Naive thymus-derived CD4-positive, alpha-beta T cell (primary cell): ENCODE measurements at regions not wholly inside any gene's neighbourhood (a gene's known extent, or its start where the extent isn't known, plus 50 kb on each side); places are given as distances from the start of the nearest gene placed in this dataset.
A peak's percentile ranks its signal among the peaks of the same experiment; 100 is the strongest.

ENCODE experiments used
- ATAC-seq: fragments of 150-1000 bp; cut with Tn5 transposase; 2 replicates; pipeline ENCODE4 v1.10.0; 2021; ENCODE audit warnings: mild to moderate bottlenecking, moderate library complexity
- CTCF ChIA-PET: fragments of 350-600 bp; sonication (Branson Sonifier 250); formaldehyde crosslinking; loops from one replicate; lab custom pipeline; 2021; ENCODE audit warnings: antibody characterized with exemption; lab: Charles Lee
- POLR2A ChIA-PET: fragments of 350-600 bp; sonication (Branson Sonifier 250); formaldehyde crosslinking; loops from one replicate; lab custom pipeline; 2021; ENCODE audit warnings: antibody characterized with exemption, inconsistent platforms; lab: Charles Lee
- DNase-seq, 9 donors: peaks; one replicate each; pipeline versions ENCODE4 v3.0.0 to v3.0.0-alpha.2; 2020 to 2022; ENCODE audit warnings: mixed read lengths in 1 of 9
- H3K27ac ChIP-seq: one replicate; pipeline ENCODE4 v1.7.0; 2013; ENCODE audit warnings: mild to moderate bottlenecking, low read depth, low read length, moderate library complexity
- H3K27me3 ChIP-seq, 2 donors: one replicate each; pipeline ENCODE4 v1.7.0; 2013; ENCODE audit warnings: low read length in 2 of 2, mild to moderate bottlenecking in 2 of 2, moderate library complexity in 2 of 2; ENCODE audit not compliant: control insufficient read depth in 2 of 2, insufficient read depth in 2 of 2
- H3K36me3 ChIP-seq, 3 experiments: 1 replicate in 2 of 3; 2 replicates in 1 of 3; pipeline ENCODE4 v1.7.0; 2013; ENCODE audit warnings: low read length in 3 of 3, mild to moderate bottlenecking in 3 of 3, moderate library complexity in 1 of 3; ENCODE audit not compliant: insufficient read depth in 3 of 3, control insufficient read depth in 2 of 3
- H3K4me1 ChIP-seq, 2 donors: one replicate each; pipeline ENCODE4 v1.7.0; 2013; ENCODE audit warnings: low read length in 2 of 2, mild to moderate bottlenecking in 2 of 2, moderate library complexity in 1 of 2; ENCODE audit not compliant: control insufficient read depth in 2 of 2, insufficient read depth in 2 of 2
- H3K4me3 ChIP-seq: 2 replicates; pipeline ENCODE4 v1.7.0; 2013; ENCODE audit warnings: mild to moderate bottlenecking, low read length
- H3K9me3 ChIP-seq, 3 experiments: 1 replicate in 2 of 3; 2 replicates in 1 of 3; pipeline ENCODE4 v1.7.0; 2013; ENCODE audit warnings: low read length in 3 of 3; ENCODE audit not compliant: control insufficient read depth in 2 of 3
- H3K27ac Mint-ChIP-seq, 9 donors: one replicate each; pipeline ENCODE4 v1.8.0; 2020 to 2022; ENCODE audit warnings: mixed read lengths in 9 of 9, mild to moderate bottlenecking in 8 of 9, moderate library complexity in 5 of 9, inconsistent platforms in 2 of 9
- H3K27me3 Mint-ChIP-seq, 5 donors: one replicate each; pipeline ENCODE4 v1.8.0; 2021 to 2022; ENCODE audit warnings: mixed read lengths in 5 of 5, mild to moderate bottlenecking in 1 of 5
- H3K36me3 Mint-ChIP-seq, 5 donors: one replicate each; pipeline ENCODE4 v1.8.0; 2020 to 2022; ENCODE audit warnings: mixed read lengths in 5 of 5, mild to moderate bottlenecking in 3 of 5, inconsistent platforms in 1 of 5
- H3K4me1 Mint-ChIP-seq, 7 donors: one replicate each; pipeline ENCODE4 v1.8.0; 2020 to 2022; ENCODE audit warnings: mixed read lengths in 7 of 7, mild to moderate bottlenecking in 3 of 7, inconsistent platforms in 1 of 7
- H3K4me3 Mint-ChIP-seq, 10 donors: one replicate each; pipeline ENCODE4 v1.8.0; 2020 to 2022; ENCODE audit warnings: mild to moderate bottlenecking in 10 of 10, mixed read lengths in 10 of 10, moderate library complexity in 6 of 10, inconsistent platforms in 2 of 10
- H3K9me3 Mint-ChIP-seq, 11 donors: one replicate each; pipeline ENCODE4 v1.8.0; 2020 to 2022; ENCODE audit warnings: mixed read lengths in 11 of 11, mild to moderate bottlenecking in 4 of 11, inconsistent platforms in 1 of 11, moderate library complexity in 1 of 11
- intact Hi-C, 2 donors: fragments of 100-400 bp; cut with micrococcal nuclease; formaldehyde crosslinking; loops; one replicate each; pipeline ENCODE4 v1.15.1; 2023

DNA sequence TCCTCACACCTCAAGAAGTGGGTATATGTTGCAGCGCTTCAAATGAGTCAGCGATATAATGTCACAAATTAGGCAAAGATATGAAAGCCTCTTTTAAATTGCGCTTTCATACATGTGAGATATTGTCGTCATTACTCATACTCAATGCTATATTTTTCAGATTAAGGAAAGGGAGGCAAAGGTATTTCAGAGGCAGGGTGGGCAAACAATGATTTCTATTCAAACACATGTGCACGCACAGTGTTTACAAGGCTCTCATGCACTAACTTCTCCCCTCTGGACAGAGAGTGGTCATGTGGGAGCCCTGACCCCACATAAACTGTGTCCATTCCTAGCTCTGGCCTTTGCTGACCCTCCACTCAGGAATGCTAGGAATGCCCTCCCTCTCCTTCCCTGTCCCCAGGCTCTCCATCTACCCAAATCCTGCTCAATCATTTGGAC, 112.1 kb upstream of the TMEM170B start:
- Mint-ChIP-seq H3K9me3 (peaks cover 0 to 5% (median 0%) of the 10 kb centered on the region in 11 donors), H3K4me3 (no peak overlapping the region), H3K27me3 (no peaks in the 10 kb centered on the region), H3K27ac (no peak overlapping the region), H3K36me3 (peaks cover 0 to 3% (median 2%) of the 10 kb centered on the region in 5 donors), H3K4me1 (peaks cover 0 to 35% (median 13%) of the 10 kb centered on the region in 7 donors)
- Histone ChIP-seq H3K27me3 (no peaks in the 10 kb centered on the region), H3K36me3 (no peaks in the 10 kb centered on the region), H3K4me3 (no peak overlapping the region), H3K9me3 (no peaks in the 10 kb centered on the region), H3K4me1 (peaks cover 0 to 4% of the 10 kb centered on the region in 2 donors), H3K27ac (no peak overlapping the region)
- no peak for ATAC-seq
- ChIA-PET CTCF (no interaction called here), POLR2A (no interaction called here)
- DNase-seq = no peak
- intact Hi-C loops = no loop called here

DNA sequence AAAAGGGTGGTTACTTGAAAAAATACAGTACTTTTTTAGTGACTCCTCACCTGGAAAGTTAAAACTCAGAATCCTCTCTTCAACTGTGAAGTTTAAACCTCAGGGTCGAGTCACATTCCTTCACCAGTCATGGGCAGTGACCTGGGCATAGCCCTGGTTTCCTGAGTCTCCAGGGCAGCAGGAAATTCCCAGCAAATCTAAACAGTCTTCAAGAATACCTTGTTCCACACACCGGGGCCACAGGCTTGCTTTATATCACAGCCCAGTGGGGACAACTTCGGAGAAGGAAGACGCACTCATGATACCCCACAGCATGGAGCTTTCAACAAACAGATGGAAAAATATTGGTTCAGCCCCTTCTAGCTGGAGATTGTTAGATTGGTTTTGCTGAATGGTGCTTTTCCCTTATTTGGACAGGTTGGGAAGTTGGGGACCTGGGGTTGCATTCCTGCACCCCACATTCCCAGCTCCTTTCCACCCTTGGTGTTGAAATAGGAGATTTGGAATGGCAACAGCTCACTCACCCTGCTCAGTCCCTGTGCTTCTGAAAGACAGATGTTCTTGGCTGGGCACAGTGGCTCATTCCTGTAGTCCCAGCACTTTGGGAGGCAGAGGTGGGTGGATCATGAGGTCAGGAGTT, 113.0 kb upstream of the TMEM170B start:
- ATAC-seq (no peak), DNase-seq (no peak)
- H3K27me3 ChIP-seq = no peaks in the 10 kb centered on the region
- peaks cover 0 to 4% (median 4%) of the 10 kb centered on the region in 5 donors for H3K36me3 Mint-ChIP-seq
- peaks cover 0 to 7% (median 0%) of the 10 kb centered on the region in 11 donors for H3K9me3 Mint-ChIP-seq
- ChIA-PET CTCF (no interaction called here), POLR2A (no interaction called here)
- intact Hi-C loops = no loop called here
- no peaks in the 10 kb centered on the region for H3K27me3 Mint-ChIP-seq
- H3K4me3 ChIP-seq = no peak overlapping the region
- H3K27ac Mint-ChIP-seq = peak overlapping the region in 1 of 9 donors; percentile 36
- peaks cover 0 to 4% of the 10 kb centered on the region in 2 donors for H3K4me1 ChIP-seq
- peaks cover 0 to 33% (median 10%) of the 10 kb centered on the region in 7 donors for H3K4me1 Mint-ChIP-seq
- no peaks in the 10 kb centered on the region for H3K36me3 ChIP-seq
- H3K27ac ChIP-seq = no peak overlapping the region
- H3K4me3 Mint-ChIP-seq = no peak overlapping the region
- no peaks in the 10 kb centered on the region for H3K9me3 ChIP-seq

DNA sequence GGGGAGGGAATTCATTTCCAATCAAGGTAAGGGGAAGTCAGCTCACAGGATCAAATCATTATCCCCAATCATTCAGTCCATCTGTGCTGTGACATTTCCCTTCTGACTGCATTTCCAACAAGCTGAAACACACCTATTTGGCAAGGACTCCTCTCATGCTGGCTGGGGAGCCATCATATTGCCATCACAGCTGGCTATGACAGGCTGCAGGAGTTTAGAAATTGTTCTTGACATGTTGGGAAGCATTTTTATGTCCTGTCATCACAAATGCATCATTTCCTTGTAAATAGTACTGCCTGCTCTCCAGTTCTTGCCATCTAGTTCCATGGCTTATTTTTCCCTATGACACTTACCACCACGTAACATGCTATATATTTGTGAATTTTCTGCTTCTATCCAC, 113.9 kb upstream of the TMEM170B start:
- Mint-ChIP-seq H3K27ac (no peak overlapping the region), H3K27me3 (no peaks in the 10 kb centered on the region), H3K4me3 (no peak overlapping the region), H3K9me3 (peaks cover 0 to 7% (median 0%) of the 10 kb centered on the region in 11 donors), H3K36me3 (peaks cover 0 to 7% (median 4%) of the 10 kb centered on the region in 5 donors), H3K4me1 (peaks cover 0 to 24% (median 4%) of the 10 kb centered on the region in 7 donors)
- H3K9me3 ChIP-seq = no peaks in the 10 kb centered on the region
- ChIA-PET CTCF (no interaction called here), POLR2A (no interaction called here)
- no peak overlapping the region for H3K4me3 ChIP-seq
- H3K27me3 ChIP-seq = no peaks in the 10 kb centered on the region
- intact Hi-C loops = no loop called here
- no peak for ATAC-seq
- no peak for DNase-seq
- no peaks in the 10 kb centered on the region for H3K36me3 ChIP-seq
- no peaks in the 10 kb centered on the region for H3K4me1 ChIP-seq
- no peak overlapping the region for H3K27ac ChIP-seq

DNA sequence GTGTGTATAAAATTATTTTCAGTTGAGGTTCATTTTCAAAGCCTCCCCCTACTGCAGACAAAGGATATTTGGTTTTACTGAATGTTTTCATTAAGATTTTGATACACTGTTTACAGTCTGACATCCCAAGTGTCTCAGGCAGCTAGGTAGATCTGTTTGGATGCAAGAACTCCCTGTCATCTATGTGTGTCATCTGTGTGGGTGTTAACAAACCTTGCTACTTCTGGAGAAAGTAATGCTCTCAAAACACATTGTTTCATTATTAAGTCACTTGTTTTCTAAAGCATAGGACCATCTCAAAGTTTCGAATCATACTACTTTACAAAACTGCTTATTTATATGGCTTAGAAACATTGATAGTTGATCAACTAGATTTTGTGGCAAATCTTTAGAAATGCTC, 114.5 kb upstream of the TMEM170B start:
- H3K9me3 ChIP-seq = no peaks in the 10 kb centered on the region
- ChIA-PET CTCF (no interaction called here), POLR2A (no interaction called here)
- Mint-ChIP-seq H3K27ac (no peak overlapping the region), H3K27me3 (no peaks in the 10 kb centered on the region), H3K4me1 (peaks cover 0 to 18% (median 0%) of the 10 kb centered on the region in 7 donors), H3K9me3 (peaks cover 0 to 7% (median 0%) of the 10 kb centered on the region in 11 donors), H3K36me3 (peaks cover 0 to 7% (median 4%) of the 10 kb centered on the region in 5 donors), H3K4me3 (no peak overlapping the region)
- no peaks in the 10 kb centered on the region for H3K36me3 ChIP-seq
- no peaks in the 10 kb centered on the region for H3K27me3 ChIP-seq
- ATAC-seq = no peak
- no peak for DNase-seq
- intact Hi-C loops = no loop called here
- no peak overlapping the region for H3K4me3 ChIP-seq
- no peak overlapping the region for H3K27ac ChIP-seq
- H3K4me1 ChIP-seq = no peaks in the 10 kb centered on the region

DNA sequence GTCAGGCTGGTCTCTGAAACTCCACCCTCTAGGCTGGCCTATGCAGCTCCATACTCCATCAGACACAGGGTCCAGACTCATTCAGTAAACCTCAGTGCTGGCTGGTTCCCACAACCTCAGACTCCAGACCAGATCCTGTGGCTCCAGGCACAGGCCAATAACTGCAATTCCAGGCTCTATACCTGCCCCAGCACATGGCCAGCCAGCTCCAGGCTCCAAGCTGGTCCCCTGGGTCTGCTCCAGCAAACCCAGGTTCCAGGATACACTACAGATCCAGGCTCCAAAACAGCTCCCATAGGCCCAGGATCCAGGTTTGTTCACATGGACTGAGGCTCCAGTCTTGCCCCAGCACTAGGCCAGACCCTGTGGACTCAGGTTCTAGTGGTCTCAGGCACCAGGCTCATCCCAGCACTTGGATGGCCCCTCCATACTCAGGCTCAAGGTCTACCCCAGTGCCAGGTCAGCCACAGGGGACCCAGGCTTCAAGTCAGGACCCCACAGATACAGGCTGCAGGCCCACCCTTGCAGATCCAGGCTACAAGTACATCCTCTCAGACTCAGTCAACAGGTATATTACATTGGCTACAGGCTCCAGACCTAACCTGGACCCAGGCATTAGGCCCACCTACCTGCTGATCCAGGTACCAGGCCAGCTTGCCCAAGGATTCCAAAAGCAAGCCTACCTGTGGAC, 117.6 kb upstream of the TMEM170B start:
- Mint-ChIP-seq H3K4me1 (peaks cover 0 to 26% (median 2%) of the 10 kb centered on the region in 7 donors), H3K27me3 (no peaks in the 10 kb centered on the region), H3K4me3 (no peak overlapping the region), H3K9me3 (peaks cover 0 to 10% (median 2%) of the 10 kb centered on the region in 11 donors), H3K36me3 (peaks cover 0 to 18% (median 4%) of the 10 kb centered on the region in 5 donors), H3K27ac (no peak overlapping the region)
- ATAC-seq (no peak), DNase-seq (no peak)
- Histone ChIP-seq H3K9me3 (no peaks in the 10 kb centered on the region), H3K36me3 (no peaks in the 10 kb centered on the region), H3K4me3 (no peak overlapping the region), H3K27me3 (no peaks in the 10 kb centered on the region), H3K4me1 (peaks cover 0 to 4% of the 10 kb centered on the region in 2 donors), H3K27ac (no peak overlapping the region)
- ChIA-PET CTCF (interaction anchor here (0.5 to 0.6 kb wide), 2 partner anchors 76 to 277 kb away, joined by 3 read pairs; no protein-coding TSS in a partner anchor), POLR2A (no interaction called here)
- intact Hi-C loops = no loop called here

DNA sequence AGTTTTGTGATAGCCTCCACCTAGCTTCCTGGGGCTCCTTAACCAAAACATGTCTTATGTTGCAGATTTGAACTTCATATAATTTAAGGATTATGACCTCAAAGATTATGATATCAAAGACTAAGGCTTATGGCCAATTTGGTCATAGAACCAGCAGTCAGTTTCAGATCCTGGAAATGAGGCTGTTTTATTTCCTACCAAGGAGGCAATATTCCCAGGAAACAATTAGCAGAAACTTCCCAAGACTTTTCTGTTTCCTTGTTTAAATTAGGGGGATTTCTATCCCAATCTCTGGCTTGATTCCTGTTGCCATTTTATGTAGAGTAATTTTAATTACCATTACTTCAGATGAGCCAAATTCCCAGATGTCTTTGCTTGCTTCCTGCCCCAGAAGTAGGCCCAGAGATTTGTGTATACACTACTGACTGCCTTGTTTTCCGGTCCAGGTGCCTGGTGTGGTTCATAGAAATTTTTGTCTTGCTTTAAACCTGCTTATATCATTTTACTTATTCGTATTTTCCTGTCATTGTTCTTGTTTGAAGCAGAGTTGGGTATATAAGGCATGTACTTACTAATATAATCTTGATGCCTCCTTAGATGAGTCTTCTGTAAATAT, 119.2 kb upstream of the TMEM170B start:
- ATAC-seq (no peak), DNase-seq (no peak)
- Mint-ChIP-seq H3K9me3 (peaks cover 0 to 10% (median 2%) of the 10 kb centered on the region in 11 donors), H3K4me1 (peaks cover 0 to 30% (median 7%) of the 10 kb centered on the region in 7 donors), H3K36me3 (peaks cover 0 to 18% (median 4%) of the 10 kb centered on the region in 5 donors), H3K27ac (no peak overlapping the region), H3K27me3 (no peaks in the 10 kb centered on the region), H3K4me3 (no peak overlapping the region)
- Histone ChIP-seq H3K36me3 (no peaks in the 10 kb centered on the region), H3K9me3 (no peaks in the 10 kb centered on the region), H3K27me3 (no peaks in the 10 kb centered on the region), H3K27ac (no peak overlapping the region), H3K4me1 (peaks cover 0 to 4% of the 10 kb centered on the region in 2 donors), H3K4me3 (no peak overlapping the region)
- intact Hi-C loops = no loop called here
- CTCF ChIA-PET = no interaction called here
- POLR2A ChIA-PET = no interaction called here
